ENCODE measurements at regions not wholly inside any gene's neighbourhood (a gene's known extent, or its start where the extent isn't known, plus 50 kb on each side); places are given as distances from the start of the nearest gene placed in this dataset.

- DNase-seq (ENCODE audit: low spot score) = no peak
Observed at GRCh38 chr20:56835829-56836550, 206.9 kb downstream of the TFAP2C start.

GRCh38 chr20:56839222-56839621 is 210.1 kb downstream of the TFAP2C start:
- no peak for DNase-seq (ENCODE audit: low spot score)

GRCh38 chr20:56839786-56840185 is 210.7 kb downstream of the TFAP2C start:
- no peak for DNase-seq (ENCODE audit: low spot score)

GRCh38 chr20:56840716-56841261 is 211.7 kb downstream of the TFAP2C start:
- DNase-seq (ENCODE audit: low spot score) = no peak

GRCh38 chr20:56841346-56841908 is 212.3 kb downstream of the TFAP2C start:
- DNase-seq (ENCODE audit: low spot score) = no peak

GRCh38 chr20:56842056-56842455 is 212.9 kb downstream of the TFAP2C start:
- no peak for DNase-seq (ENCODE audit: low spot score)

GRCh38 chr20:56843386-56843785 is 214.3 kb downstream of the TFAP2C start:
- no peak for DNase-seq (ENCODE audit: low spot score)

GRCh38 chr20:56843817-56844216 is 214.7 kb downstream of the TFAP2C start:
- DNase-seq (ENCODE audit: low spot score) = no peak

GRCh38 chr20:56845546-56846086 is 216.5 kb downstream of the TFAP2C start:
- DNase-seq (ENCODE audit: low spot score) = no peak

GRCh38 chr20:56848561-56848960 is 219.5 kb downstream of the TFAP2C start:
- no peak for DNase-seq (ENCODE audit: low spot score)

- DNase-seq (ENCODE audit: low spot score) = no peak
Observed at GRCh38 chr20:56851552-56851951, 222.4 kb downstream of the TFAP2C start.

GRCh38 chr20:56855708-56856107 is 226.6 kb downstream of the TFAP2C start:
- no peak for DNase-seq (ENCODE audit: low spot score)

- DNase-seq (ENCODE audit: low spot score) = no peak
Observed at GRCh38 chr20:56857950-56858349, 228.8 kb downstream of the TFAP2C start.

- DNase-seq (ENCODE audit: low spot score) = no peak
Observed at GRCh38 chr20:56859039-56859800, 230.1 kb downstream of the TFAP2C start.

- DNase-seq (ENCODE audit: low spot score) = no peak
Observed at GRCh38 chr20:56859801-56860261, 230.7 kb downstream of the TFAP2C start.

GRCh38 chr20:56860413-56860812 is 231.3 kb downstream of the TFAP2C start:
- no peak for DNase-seq (ENCODE audit: low spot score)

GRCh38 chr20:56861590-56861989 is 232.5 kb downstream of the TFAP2C start:
- DNase-seq (ENCODE audit: low spot score) = no peak

- no peak for DNase-seq (ENCODE audit: low spot score)
Observed at GRCh38 chr20:56865055-56865454, 235.9 kb downstream of the TFAP2C start.

- no peak for DNase-seq (ENCODE audit: low spot score)
Observed at GRCh38 chr20:56867128-56867527, 238.0 kb downstream of the TFAP2C start.

- no peak for DNase-seq (ENCODE audit: low spot score)
Observed at GRCh38 chr20:56868746-56869145, 239.6 kb downstream of the TFAP2C start.

- no peak for DNase-seq (ENCODE audit: low spot score)
Observed at GRCh38 chr20:56870271-56870670, 241.2 kb downstream of the TFAP2C start.

GRCh38 chr20:56871691-56872090 is 242.6 kb downstream of the TFAP2C start:
- no peak for DNase-seq (ENCODE audit: low spot score)

All from HuH-7.5 (cell line).